ENCODE measurements at regions not wholly inside any gene's neighbourhood (a gene's known extent, or its start where the extent isn't known, plus 50 kb on each side); places are given as distances from the start of the nearest gene placed in this dataset.

- TF ChIP-seq GATA2 (IDR thresholded peaks at IDR 0.05; ENCODE audit: low read depth, low read length) (no peak), GATA3 (IDR thresholded peaks at IDR 0.05; ENCODE audit: low read depth, low read length) (no peak)
These were observed 337.9 kb downstream of the CD83 start for GRCh38 chr6:14455427-14455826.
